ENCODE measurements at regions not wholly inside any gene's neighbourhood (a gene's known extent, or its start where the extent isn't known, plus 50 kb on each side); places are given as distances from the start of the nearest gene placed in this dataset.

DNA sequence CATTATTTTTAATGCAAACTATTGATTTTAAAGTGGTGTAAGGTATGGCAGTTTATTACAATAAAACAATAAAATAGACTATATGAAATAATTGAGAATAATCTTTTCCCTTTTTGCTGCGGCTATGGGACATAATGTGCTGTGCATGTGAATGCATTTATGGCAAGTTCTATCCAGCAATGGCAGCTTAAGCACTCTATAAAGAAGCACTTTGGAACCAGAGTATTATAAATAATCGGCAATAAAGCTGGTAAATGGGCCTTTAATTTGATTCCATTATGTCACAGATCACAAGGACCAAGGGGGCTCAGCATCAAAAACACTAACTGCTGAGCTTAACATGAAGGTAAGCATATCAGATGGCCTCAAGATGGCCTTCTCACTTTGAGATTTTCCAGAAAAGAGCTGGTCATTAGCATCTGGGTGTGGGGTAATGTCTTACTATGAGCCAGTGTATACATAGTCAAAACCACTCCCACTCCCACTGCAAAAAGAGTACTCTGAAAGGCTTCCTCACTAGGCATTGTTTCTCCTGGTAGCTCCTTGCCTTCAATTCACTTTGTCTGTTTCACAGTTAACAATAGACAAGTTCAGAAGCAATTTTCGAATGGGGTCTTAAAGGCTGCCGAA lies 97.1 kb upstream of the ASTN2 start (continued):
- TF ChIP-seq, protein P1, sequence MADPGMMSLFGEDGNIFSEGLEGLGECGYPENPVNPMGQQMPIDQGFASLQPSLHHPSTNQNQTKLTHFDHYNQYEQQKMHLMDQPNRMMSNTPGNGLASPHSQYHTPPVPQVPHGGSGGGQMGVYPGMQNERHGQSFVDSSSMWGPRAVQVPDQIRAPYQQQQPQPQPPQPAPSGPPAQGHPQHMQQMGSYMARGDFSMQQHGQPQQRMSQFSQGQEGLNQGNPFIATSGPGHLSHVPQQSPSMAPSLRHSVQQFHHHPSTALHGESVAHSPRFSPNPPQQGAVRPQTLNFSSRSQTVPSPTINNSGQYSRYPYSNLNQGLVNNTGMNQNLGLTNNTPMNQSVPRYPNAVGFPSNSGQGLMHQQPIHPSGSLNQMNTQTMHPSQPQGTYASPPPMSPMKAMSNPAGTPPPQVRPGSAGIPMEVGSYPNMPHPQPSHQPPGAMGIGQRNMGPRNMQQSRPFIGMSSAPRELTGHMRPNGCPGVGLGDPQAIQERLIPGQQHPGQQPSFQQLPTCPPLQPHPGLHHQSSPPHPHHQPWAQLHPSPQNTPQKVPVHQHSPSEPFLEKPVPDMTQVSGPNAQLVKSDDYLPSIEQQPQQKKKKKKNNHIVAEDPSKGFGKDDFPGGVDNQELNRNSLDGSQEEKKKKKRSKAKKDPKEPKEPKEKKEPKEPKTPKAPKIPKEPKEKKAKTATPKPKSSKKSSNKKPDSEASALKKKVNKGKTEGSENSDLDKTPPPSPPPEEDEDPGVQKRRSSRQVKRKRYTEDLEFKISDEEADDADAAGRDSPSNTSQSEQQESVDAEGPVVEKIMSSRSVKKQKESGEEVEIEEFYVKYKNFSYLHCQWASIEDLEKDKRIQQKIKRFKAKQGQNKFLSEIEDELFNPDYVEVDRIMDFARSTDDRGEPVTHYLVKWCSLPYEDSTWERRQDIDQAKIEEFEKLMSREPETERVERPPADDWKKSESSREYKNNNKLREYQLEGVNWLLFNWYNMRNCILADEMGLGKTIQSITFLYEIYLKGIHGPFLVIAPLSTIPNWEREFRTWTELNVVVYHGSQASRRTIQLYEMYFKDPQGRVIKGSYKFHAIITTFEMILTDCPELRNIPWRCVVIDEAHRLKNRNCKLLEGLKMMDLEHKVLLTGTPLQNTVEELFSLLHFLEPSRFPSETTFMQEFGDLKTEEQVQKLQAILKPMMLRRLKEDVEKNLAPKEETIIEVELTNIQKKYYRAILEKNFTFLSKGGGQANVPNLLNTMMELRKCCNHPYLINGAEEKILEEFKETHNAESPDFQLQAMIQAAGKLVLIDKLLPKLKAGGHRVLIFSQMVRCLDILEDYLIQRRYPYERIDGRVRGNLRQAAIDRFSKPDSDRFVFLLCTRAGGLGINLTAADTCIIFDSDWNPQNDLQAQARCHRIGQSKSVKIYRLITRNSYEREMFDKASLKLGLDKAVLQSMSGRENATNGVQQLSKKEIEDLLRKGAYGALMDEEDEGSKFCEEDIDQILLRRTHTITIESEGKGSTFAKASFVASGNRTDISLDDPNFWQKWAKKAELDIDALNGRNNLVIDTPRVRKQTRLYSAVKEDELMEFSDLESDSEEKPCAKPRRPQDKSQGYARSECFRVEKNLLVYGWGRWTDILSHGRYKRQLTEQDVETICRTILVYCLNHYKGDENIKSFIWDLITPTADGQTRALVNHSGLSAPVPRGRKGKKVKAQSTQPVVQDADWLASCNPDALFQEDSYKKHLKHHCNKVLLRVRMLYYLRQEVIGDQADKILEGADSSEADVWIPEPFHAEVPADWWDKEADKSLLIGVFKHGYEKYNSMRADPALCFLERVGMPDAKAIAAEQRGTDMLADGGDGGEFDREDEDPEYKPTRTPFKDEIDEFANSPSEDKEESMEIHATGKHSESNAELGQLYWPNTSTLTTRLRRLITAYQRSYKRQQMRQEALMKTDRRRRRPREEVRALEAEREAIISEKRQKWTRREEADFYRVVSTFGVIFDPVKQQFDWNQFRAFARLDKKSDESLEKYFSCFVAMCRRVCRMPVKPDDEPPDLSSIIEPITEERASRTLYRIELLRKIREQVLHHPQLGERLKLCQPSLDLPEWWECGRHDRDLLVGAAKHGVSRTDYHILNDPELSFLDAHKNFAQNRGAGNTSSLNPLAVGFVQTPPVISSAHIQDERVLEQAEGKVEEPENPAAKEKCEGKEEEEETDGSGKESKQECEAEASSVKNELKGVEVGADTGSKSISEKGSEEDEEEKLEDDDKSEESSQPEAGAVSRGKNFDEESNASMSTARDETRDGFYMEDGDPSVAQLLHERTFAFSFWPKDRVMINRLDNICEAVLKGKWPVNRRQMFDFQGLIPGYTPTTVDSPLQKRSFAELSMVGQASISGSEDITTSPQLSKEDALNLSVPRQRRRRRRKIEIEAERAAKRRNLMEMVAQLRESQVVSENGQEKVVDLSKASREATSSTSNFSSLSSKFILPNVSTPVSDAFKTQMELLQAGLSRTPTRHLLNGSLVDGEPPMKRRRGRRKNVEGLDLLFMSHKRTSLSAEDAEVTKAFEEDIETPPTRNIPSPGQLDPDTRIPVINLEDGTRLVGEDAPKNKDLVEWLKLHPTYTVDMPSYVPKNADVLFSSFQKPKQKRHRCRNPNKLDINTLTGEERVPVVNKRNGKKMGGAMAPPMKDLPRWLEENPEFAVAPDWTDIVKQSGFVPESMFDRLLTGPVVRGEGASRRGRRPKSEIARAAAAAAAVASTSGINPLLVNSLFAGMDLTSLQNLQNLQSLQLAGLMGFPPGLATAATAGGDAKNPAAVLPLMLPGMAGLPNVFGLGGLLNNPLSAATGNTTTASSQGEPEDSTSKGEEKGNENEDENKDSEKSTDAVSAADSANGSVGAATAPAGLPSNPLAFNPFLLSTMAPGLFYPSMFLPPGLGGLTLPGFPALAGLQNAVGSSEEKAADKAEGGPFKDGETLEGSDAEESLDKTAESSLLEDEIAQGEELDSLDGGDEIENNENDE (IDR thresholded peaks at IDR 0.05; ENCODE audit: insufficient replicate concordance, low read length): no peak
- TF ChIP-seq SP4 (IDR thresholded peaks at IDR 0.05; ENCODE audit: low read length): no peak
- no peak for TF ChIP-seq FOSL1 (IDR thresholded peaks at IDR 0.05; ENCODE audit: insufficient read depth, low read depth, low read length)
- no peak for TF ChIP-seq SP2 (IDR thresholded peaks at IDR 0.05; ENCODE audit: low read length)
